HG02759 (cell line): ENCODE measurements at regions not wholly inside any gene's neighbourhood (a gene's known extent, or its start where the extent isn't known, plus 50 kb on each side); places are given as distances from the start of the nearest gene placed in this dataset.
A peak's percentile ranks its signal among the peaks of the same experiment; 100 is the strongest.

Experiments
- ATAC-seq: cut with Tn5 transposase; IDR thresholded peaks from one replicate; pipeline ENCODE4 v1.9.1; 2021; ENCODE audit warnings: mild to moderate bottlenecking, moderate library complexity; ENCODE audit not compliant: unreplicated experiment

- no peak for ATAC-seq
Measured at GRCh38 chr4:80145739-80146138, 51.6 kb upstream of the PRDM8 start.

DNA sequence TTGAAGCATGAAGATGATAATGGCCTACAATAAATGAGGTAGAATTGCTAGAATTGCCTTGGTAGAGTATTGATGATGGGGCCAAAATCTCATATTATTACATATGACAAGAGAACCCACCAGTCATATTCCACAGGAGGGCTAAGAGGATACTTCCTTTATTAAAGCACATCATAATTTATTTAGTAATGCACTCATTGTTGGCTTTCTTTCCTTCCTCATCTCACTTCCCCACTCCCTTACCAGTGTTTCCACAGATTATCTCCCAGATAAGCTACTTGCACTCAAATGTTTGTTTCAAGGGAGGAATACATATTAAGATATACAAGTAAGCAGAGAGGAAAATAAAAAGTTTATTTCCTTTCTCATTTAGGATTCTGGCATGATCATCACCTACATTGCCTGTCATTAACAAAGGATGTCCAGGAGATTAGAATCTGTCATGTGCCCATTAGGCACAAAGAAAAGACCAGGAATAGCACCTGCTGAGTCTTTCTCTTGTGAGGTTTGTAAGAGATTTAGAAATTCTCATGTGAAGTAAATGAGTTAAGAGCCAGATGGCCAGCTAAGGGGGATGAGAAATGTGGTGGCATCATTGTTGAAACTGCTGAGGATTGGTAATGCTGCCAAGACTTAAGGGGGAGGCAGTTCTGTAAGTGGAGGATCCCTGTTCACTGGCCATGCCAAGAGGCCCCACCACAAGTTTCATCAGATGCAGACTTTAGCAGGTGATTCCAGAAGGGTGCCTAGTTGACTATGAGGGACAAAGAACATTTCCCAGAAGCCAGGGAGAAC lies 52.4 kb upstream of the PRDM8 start:
- no peak for ATAC-seq

DNA sequence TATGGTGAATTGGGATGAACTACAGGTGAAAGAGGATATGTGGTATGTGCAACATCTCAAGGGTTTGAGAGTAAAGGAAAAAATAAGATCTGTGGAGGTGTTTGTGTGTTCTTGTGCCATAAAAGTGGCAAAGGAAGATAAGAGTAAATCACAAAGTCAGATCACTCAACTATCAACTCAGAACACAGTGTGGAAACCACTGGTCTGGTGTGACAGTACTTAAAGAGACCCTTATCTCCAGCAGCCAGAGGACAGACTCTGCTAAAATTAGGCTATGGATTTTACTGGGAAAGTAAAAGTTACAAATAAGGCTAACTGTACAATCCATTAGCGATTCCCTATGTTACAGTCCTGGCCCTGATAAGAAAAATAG lies 54.0 kb upstream of the PRDM8 start:
- ATAC-seq: no peak

GRCh38 chr4:80142394-80143306 lies 54.7 kb upstream of the PRDM8 start:
- ATAC-seq: no peak

DNA sequence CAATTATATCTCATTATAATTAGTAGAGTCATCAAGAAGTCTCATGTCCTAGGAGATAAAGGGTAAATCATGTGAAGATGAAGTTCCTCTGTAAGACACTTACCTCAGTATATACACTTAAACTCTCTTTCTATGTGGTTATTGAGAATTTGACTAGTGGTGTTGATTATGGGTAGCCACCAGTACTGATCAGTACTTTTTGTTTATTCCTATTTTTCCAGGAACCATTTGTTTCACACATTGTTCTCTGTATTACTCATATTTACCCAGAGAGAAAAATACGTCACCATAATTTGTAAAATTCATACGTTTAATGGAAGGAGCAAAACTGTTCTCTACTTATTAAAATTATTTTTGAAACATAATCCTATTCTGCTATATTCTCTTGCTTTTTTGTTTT lies 55.8 kb upstream of the PRDM8 start:
- ATAC-seq: no peak

DNA sequence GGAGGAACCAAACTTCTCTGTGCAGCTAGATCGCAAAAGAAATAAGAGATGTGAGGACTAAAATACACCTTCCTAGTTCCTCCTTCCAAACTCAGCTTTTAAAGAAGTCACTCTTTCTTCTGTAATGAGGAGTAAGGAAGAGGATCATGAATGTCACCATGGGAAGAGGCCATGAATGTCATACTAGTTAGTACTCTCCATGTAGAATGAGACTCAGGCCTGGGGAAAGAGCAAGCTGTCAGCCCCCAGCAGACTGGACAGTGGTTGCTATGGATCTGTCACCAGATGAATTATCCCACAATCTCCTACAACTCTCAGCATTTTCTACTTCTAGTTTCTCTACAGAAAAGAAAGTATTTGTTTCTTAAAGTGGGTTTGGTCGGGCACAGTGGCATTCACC lies 57.1 kb upstream of the PRDM8 start:
- no peak for ATAC-seq

- ATAC-seq: no peak
Measured at GRCh38 chr4:80139671-80140070, 57.6 kb upstream of the PRDM8 start.

DNA sequence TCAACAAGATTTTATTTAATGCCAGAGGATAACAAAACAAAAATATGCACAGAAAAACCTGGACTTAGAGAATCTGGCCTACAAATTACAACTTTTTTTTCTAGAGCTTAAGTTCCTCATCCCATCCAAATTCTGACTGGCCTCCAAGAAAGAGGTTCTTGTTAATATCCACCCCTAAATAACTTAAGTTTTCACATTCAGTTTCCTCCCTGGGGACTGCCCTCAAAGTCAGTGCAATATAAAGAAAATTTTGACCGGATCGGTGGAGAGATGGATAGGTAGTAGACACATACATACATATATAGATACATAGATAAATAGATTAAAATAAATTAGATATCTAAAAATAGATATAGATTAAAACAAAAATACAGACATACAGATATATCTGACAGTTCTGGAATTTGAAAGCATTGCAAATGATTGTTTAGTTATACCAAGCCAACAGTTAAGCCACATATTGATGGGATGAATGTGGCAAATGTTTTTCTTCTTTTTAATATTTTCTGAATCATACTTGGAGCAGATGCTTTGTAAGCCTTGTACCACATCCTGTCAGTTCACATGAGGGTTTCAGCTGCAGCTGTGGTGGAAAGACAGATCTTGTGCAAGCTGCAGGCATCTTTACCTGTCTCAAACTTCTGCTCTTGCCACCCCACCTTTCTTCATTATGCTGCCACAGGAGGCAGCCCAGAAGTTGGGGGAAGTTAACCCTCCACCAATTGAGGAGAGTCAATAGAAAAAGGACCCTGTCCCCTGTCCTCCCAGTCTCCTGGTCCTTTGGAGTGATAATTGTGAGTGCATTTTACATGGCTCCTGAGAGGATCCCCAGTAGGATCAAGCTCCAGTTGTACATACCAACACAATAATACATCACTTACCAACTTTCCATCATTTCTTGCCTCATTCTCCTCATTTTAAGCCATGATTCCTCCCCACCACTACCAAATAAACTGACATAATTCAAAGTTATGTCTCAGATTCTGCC lies 58.5 kb upstream of the PRDM8 start:
- peak; percentile 94 for ATAC-seq

DNA sequence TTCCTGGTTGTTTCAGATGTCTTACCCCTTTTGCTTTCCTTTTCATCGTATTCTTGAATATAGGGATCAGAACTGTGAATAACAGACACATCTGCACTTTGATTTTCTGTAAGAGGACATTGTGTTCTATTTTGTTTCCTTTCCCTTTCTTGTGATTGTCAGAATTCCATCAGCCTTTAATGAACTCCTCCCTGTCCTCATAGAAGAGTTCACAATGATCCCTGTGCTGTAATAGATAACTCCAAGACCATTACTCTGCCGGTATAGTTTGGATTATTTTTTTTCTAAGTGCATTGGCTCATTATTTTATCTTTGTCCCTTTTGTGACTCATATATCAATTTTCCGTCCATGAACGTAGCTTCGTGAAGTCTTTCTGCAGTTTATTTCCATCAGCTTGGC lies 59.7 kb upstream of the PRDM8 start:
- no peak for ATAC-seq

GRCh38 chr4:80136270-80136669 lies 61.0 kb upstream of the PRDM8 start:
- no peak for ATAC-seq

GRCh38 chr4:80135702-80136058 lies 61.6 kb upstream of the PRDM8 start:
- ATAC-seq: no peak

DNA sequence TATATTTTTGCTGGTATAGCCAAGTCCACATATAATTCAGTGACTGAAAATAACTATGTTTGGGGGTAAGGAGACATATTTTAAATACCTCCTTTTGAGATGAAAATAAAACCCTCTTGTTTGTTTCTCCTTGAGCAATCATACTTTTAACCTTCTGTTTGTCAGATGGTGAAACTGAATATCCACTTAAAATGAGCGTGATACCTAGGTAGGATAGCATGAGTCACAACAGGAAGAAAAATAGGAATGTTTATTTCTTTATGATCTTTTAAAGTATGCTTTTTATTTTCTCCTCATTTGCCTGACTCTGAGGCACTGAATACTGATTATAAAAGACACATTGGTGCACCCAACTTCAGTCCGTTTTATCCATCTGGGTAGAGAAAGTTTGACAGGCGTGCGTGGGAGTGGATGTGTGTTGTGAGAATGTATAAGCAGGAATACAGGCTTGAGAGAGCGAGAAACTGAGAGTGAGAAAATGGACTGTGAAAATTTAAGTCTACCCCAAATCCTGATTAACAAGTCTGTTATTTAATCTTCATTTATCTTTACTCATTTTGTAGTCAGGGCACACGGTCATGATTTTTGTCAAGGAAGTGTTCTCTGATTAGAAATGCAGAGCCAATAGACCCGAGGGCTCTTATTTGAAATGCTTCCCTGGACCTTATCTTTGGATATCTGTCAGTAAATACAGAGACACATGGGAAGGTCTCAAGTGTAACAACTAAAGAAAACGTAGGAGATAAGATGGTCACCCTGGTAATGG lies 62.1 kb upstream of the ANTXR2 start:
- no peak for ATAC-seq

DNA sequence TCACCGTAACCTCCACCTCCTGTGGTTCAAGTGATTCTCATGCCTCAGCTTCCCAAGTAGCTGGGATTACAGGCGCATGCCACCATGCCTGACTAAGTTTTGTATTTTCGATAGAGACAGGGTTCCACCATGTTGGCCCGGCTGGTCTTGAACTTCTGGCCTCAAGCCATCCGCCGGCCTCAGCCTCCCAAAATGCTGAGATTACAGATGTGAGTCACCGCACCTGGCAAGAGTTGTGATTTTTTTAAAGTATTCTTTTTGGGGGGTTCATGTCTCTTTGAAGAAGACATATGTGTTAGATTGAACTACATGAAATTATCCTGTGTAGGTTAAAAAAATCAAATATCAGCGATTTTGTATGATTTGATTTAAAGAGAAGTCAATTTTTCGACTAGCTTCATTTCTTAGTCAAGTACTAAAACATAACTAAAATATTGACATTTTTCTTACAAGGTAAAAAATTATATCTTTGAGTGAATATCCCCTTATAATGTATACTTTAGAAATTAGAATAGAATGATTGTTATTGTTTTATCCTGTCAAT lies 60.3 kb upstream of the ANTXR2 start:
- no peak for ATAC-seq

DNA sequence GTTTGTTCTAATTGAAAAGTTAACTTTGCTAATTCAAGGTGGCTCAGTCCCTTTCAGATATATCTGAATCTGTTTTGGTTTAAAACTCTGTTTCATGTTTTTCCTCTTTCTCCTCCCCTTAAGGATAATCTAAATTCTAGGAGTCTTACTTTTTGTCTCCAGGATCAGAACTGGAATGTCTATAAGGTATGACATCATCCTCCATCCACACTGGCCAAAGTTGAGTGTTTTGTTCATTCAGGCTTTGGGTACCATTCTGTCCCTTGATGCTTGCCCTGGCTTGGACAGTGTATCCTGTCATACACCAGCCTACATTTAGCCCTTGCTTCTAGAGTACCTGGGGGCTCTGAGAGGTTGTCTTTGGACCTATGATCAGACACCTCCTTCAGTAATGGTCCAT lies 56.8 kb upstream of the ANTXR2 start:
- ATAC-seq: no peak

GRCh38 chr4:80128941-80129340 lies 55.9 kb upstream of the ANTXR2 start:
- ATAC-seq: no peak

DNA sequence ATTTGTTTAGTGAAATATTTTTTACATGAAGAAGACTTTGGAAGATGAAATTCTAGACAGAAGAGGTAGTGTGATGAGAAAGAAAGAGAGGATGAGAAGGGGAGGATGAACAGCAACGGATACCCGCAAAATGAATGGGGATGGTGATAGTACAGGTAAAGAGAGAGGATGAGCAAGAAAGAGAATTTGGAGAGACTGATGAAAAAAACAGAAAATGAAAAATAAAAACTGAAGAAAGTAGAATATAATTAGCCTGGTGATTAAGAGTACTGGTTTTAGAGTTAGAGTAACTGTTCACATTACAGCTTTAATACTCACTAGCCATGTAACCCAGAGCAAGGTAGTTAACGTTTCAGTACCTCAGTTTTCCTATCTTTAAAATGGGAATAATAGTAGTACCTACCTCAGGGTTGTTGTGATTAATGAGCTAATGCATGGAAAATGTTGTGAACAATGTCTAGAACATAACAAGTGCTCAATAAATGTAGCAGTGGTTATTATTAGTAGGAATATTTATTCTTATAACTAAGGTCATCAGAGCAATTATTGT lies 54.9 kb upstream of the ANTXR2 start:
- no peak for ATAC-seq

DNA sequence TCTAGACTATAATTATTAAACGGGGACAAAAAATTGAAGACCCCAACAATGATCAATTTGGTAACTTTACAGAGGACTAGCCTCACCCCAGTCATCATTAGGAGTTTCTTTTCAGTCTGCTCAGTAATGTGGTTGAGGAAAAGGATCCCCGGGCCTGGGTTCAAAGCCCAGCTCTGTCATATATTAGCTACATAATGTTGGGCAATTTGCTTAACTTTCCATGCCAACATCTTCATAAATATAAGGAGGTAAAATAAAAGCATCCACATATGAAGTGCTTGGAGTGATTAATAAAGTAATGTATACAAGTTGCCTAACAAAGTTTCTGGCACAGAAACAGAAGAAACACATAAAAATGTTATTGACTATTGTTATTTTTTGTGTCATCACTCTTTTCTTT lies 53.4 kb upstream of the ANTXR2 start:
- ATAC-seq: no peak

DNA sequence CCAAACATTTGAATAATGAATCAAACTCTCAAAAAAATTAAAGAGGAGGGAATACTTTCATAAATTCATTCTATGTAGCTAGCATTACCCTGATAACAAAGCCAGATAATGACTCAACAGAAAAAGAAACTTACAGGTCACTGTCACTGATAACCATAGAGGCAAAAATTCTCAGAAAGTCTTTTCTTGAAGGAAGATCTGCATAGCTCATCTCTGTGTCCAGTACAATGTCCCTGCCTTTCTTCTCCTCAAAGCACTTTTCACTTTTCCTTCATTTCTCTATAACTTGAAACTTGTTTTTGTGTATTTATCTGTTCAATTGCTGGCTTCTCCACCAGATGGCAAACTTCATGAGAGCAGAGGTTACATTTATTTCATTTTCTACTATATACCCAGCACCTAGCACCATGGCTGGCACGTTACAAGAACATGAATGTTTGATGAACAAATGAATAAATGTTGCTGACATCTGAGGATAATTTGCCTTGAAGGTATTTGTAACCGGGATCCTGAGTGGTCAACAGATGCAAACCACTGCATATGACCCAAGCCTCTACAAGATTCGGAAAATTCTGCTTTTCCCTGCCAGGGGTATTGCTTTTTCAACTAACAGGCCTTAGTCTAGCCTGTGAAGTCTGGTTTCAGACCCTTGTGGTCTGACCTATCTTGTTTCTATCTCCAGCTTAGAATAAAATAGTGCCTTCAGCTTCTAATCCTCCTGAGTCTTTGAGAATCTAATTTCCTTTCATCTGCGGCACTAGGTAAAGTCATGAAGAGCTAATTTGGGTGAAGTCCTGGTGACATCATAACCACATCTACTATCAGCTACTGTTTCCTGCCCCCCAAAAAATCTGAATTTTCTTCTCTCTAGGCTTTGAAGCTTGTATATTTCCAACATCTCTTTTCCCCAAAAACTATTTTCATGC lies 52.5 kb upstream of the ANTXR2 start:
- ATAC-seq: peak; percentile 47
